SHP77 (cell line): ENCODE measurements at regions not wholly inside any gene's neighbourhood (a gene's known extent, or its start where the extent isn't known, plus 50 kb on each side); places are given as distances from the start of the nearest gene placed in this dataset.
"Not testable (repeated sequence)": the region's sequence is repeated elsewhere in the genome, so short reads cannot be mapped to it uniquely, and the experiment has no call there.

ENCODE experiments used
- DNase-seq, 2 experiments: peaks; one replicate each; lab custom pipeline; 2025; lab: John Stamatoyannopoulos, UW

DNA sequence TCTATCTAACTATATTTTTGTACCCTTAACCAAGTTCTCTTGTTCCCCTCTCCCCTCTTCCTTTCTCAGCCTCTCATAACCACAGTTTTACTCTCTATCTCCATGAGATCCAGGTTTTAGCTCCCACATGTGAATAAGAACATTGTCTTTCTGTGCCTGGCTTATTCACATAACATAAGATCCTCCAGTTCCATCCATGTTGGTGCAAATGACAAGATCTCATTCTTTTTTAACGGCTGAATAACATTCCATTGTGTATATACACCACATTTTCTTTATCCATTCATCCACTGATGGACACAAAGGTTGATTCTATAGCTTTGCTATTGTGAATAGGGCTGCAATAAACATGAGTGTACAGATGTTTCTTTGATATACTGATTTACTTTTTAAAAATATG, 83.9 kb upstream of the TMEM178A start:
- DNase-seq, result no peak

DNA sequence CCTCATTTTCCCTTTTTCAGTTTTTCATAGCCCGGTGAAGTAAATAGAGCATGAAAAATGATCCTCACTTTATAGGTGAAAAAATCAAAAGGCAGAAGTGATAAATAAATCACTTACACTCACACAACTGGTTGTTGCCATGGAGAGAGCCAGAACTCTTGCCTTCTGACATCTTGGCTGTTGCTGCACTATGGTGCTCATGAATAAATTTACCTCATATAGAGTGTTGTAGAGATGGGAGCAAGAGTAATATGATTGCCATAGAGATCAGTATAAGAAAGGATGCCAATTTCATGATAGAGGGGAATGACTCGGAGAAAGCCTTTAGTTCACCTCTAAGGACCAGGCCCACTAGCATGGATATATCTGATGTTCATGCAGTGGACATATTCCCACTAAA, 82.5 kb upstream of the TMEM178A start:
- no peak for DNase-seq

DNA sequence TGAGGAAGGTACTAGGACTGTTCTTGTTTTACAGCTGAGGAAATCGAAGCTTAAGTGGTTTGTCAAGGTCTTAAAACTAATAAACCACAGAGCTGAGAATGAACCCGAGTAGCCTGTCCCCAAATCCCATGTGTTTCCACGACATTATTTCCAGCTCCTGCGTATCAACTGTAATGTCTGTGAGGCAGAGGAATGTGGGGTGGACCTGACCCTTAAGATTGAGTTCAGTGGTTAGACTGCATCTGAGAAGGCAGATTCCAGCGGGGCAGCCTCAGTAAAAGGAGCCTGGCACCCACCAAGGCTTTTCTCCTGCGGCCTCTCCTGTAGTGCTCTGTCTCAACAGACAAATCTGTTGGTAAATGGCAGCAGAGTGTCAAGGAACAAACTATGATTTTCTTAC, 81.9 kb upstream of the TMEM178A start:
- DNase-seq, result no peak

DNA sequence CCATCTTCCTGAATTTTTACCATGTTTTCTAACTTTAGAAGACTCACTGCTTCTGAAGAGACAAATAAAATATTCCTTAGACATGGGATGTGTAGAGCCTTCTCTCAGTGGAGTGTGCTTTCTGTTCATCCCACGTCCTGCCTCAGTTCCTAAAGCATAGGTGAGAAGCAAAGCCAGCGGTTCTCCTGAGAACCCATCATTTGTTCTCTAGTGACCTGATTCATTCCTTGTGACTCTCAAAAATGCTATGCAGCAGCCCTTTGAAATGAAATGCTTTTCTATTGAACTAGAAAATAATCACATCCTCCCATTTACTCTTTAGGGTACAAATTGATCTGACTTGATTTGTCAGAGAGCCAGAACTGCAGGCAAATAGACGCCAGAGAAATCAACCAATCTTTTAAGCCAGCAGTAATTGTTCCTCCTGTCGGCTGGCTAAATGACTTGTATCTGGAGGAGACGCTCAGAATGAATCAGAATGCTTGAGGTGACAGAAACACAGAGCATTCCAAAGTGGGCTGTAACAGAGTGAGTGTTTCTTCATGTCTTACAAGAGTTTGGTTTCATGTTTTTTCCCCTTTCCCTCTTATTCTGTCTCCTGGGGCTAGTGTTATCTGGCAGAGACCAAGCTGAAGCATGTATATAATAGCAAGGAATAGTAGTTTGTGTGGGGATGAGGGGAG, 81.3 kb upstream of the TMEM178A start:
- no peak for DNase-seq

DNA sequence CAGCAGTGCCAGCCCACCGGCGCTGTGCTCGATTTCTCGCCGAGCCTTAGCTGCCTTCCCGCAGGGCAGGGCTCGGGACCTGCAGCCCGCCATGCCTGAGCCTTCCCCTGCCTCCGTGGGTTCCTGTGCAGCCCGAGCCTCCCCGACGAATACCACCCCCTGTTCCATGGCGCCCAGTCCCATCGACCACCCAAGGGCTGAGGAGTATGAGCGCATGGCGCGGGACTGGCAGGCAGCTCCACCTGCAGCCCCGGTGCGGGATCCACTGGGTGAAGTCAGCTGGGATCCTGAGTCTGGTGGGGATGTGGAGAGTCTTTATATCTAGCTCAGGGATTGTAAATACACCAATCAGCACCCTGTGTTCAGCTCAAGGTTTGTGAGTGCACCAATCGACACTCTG, 80.2 kb upstream of the TMEM178A start:
- DNase-seq, result not testable (repeated sequence)

DNA sequence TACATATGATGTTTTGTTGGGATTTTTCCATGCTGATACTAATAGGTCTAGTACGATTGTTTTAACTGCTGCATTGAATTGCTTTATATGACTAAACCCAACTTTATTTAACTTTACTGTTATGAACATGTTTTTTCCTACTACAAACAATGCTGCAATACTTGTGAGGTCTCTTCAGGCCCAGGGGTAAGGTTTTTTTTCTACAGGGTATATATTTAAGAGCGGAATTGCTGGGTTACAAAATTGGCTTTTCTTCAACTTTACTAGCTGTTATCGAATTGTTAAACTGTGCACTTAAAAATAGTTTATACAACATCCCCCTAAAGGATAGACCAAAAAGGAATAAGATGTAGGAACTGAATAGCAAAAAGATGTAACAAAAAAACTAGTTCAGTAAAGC, 78.5 kb upstream of the TMEM178A start:
- no peak for DNase-seq

DNA sequence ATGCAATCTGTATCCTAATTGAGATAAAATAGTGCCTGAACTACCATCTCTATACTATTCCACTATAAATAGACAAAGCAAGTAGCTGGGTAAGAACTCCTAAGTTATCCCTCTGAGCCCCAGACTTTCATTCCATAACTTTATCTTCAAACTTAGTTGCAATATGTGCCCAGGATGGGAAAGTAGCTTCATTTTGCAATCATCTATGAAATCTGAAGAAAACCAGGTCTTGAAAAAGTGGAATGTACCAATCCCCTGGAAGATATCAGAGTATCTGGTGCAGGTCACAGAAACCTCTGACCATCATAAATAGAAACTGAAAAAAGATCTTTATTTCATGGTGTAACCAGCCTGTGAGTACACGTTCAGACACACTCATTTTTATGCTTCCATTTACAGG, 78.1 kb upstream of the TMEM178A start:
- DNase-seq, result no peak

DNA sequence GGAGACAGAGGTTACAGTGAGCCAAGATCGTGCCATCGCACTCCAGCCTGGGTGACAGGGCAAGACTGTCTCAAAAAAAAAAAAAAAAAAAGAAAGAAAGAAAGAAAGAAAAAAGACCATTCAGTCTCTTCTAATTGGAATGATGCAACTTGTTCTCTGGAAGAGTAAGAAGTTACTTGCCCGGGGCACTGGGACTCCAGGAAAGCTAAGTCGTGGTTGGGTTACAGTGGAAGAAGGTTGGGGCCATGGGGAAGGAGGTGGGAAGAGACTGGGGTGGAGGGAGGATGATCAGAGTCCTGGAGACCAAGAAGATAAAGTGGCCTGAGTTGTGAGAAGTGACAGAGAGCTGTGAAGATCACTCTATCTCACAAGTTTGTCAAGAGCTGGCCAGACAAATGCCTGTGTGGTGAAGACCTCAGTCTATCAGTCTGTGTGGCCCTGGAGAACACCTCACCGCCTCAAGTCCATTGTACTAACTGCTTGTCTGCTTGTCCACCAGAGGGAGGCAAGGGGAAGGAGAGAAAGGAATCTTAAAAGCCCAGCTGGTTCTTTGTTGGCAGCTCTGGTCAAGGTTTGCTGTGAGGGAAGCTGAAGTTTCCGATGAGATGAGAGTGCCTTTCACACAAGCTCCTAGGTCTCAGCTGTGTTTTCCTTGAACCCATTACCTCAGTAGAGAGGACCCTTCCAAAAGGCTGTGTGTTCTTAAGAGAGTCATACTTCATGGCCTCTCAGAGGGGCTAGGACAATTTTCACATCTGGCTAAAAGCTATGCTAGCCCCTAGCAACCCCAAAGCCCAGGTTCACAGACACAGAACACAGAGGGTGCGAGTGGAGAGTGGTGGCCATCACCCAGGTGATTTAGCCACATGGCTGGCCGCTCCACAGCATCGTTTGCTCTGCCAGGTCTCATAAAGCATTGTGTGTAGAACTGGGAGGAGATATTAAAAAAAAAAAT, 72.0 kb upstream of the TMEM178A start:
- DNase-seq, result peak in 1 of 2 experiments; percentile 4

DNA sequence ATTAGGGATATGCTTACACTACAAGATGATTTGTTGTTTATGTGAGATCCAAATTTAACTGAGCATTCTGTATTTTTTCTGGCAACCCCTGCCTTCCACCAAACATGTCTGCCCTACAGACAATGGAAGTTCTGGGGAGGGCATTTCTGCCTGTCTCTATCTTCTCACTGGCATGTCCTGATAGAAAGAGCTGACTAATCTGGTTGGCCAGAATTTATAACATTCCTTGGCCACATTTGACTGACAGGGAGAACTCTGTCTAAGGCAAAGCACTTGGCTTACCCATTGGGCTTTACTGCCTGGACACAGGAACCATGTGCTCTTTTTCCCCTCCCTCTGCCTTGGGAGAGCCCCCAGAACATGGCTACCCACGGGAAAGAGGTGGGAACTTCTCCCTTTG, 70.6 kb upstream of the TMEM178A start:
- no peak for DNase-seq

DNA sequence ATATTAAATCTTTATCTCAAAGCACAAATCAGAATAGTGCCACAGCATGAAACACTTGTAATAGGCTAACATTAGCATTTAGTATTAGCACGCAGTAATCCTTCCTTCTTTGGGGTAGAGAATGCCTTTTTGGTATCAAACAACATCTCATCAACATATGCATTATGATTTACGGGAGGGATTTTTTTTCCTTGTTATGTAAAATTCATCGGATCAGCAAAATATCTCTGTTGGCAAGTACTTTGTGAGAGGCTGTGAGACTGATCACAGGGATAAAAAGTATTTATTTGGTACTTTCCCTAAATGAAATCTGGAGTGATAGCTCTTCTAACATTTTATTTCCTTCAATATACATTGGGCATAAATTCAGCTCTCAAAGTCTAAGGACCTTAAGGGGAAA, 68.4 kb upstream of the TMEM178A start:
- no peak for DNase-seq

DNA sequence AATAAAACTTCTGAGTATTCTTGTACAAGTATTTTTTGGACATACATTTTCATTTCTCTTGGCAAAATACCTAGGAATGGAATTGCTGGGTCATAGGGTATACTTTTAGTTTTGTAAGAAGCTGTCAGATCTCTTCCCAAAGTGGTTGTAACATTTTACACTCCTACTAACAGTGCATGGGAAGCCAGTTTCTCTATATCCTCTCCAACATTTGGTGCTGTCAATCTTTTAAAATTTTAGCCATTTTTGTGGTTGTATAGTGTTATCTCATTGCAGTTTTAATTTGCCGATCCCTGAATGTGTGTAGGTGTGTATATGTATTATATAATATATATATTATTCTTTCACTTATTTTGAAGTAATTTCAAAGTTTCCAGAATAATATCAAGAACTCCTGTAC, 63.1 kb upstream of the TMEM178A start:
- DNase-seq, result no peak

DNA sequence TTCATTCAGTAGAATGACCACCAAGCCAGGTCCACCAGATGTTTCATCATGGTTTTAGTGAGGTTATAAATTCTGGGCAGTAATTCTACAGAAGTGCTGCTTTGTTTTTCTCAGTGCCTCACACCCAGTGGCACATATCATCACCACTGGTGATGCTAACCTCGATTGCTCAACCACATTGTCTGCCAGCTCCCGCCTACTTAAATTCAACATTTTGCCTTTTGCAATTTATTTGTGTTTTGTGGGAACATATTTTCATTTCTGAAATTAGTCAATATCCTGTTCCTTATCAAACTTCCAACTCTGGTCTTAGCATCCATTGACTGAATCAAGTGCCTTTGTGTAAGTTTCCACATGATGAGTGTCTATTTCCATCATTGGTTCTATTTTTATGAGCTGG, 62.3 kb upstream of the TMEM178A start:
- DNase-seq, result no peak

DNA sequence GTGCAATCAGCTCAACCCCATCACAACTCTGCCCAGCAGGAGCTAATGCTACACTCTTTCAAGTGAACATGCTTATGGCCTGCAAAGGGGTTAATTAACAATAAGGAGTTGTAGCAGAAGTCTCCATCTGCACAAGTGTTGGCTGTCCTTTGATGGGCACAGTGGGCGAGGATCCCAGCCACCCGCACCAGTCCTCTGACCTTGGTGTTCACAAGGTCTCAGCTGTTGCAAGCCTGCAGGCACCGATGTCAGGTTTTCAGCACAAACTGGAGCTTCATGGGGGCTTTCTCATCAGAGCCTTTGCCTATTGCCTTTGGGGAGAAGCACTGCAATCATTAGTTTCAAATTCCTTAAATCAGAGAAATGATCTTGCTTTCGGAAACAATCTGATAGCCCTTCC, 60.9 kb upstream of the TMEM178A start:
- DNase-seq, result no peak

DNA sequence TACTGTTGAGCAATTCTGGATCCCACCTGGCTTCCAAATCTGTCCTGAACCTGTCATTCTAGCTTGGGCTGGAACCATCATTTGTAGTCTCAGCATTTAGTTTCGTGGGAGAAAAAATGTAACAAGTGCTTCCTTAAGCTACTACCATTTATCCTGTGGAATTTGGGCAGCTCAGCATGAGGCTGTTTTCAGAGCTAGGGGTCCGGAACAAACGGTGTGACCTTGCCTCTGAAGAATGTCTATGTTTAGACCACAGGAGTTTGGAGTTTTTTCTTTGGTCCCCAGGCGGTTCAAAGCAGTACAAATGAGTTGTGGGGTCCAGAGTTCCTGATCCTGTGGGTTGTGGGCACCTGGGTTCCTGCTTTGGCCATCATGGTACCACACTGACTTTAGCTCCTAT, 59.1 kb upstream of the TMEM178A start:
- no peak for DNase-seq

DNA sequence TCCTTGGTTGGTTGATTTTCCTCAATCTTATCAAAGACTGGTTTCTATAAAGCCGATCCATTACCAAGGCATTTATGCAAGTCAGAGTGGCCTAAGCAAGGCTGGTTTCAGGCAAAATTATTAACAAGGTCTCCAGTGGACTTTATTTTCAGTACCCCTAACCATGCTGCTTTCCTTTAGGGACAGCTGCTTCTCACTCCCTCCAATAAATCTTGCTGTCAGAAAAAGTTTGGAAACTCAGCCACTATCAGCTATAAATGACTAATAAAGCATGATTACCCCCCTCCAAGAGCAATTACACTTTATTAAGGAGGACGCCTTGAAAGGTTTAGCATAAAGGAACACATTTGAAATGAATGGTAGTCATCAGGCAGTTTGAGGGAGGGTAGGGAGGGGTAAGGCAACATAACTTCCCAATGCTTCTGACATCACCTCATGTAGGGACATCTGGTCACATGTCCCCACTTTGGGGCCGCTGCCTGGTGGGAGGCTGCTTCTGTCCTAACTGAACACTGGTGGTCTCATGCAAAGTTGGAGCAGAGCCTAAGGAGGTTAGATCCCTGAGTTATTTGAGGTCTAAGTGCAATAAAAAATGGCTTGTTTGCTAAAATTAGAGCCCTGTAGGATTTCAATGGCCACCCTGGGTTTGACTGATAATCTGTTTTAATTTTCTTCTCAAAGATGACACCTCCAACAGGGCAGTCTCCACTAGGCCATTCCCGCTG, 58.0 kb upstream of the TMEM178A start:
- DNase-seq, result no peak

DNA sequence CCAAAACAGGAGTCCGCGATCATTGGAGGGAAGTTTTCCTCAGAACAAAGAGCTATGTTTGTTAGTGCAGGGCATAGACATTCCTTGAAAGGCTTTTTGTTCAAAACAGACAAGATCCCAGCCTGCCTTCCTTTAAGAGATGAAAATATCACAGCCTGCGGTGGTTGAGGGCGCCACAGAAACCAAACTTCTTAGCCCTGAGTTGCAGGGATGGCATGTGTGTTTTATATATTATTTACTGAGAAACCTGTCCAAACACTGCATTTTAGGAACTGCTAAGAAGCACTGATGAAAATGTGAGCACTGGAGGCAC, 57.5 kb upstream of the TMEM178A start:
- DNase-seq, result no peak

DNA sequence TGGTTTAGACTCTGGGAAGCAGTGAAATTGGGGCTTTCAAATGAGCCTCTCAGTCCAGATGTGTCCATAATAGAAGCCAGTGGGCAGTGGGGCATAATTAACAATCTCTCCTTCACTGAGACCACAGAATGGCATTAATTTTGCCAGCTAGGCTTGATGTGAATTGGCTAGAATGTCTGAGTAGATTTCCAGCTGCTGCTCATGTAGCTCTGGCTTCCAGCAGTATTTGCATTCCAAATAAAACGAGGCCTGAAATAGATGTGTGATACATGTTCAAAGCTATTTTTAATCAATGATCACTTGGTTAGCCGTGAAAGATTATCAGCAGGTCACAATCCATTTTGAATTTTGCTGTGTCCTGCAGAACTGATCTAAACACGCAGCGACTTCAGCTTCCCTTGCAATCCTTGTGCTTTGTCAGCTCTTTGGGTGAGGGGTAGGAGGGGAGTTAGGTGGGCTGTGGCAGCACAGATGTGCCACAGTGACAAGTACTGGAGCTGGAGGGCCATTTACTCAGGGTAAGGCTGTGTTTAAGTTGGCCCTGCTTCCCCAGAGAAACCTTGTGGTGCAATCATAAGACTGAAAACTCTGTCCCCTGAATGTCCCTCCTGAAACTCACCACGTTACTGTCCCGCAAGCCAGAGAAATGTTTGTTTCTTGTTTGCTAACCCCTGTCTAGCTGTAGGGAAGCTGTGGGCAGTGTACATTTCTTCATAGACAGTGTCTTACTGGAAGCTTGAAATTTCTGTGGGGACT, 56.9 kb upstream of the TMEM178A start:
- no peak for DNase-seq

DNA sequence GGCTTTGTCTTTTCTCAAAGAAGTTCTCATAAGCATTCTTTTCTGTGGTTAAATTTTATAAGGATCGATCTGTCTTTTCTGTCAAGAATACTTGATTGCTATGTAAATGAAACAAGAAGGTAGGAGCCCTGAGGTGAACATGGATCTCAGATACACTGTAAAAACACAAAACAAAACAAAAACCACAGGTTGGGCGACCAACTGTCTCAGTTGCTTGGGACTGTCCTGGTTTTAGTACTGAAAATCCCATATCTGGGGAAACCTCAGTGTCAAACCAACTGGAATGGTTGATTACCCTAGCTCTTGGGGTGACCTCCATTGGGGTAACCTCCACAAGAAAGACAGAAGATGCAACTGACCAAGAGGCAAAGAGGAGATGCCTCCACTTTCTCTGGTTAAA, 55.8 kb upstream of the TMEM178A start:
- no peak for DNase-seq

DNA sequence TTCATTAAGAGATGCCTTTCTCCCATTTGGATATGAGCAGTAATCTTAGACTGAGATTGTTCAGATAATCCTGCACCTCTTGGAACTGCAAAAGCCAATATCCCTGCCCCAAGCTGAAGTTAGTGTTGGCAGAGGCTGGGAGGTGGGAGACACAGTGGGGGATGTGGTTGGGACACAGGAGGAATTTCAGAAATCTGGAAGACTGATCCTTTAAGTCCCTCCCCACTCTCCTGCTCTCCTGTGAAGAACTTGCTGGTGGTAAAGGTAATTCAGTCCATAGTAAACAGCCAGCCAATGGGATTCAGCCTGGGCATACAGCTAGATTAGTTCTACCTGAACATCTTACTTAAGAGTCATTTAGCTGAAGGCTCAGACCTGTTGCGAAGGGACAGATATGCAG, 50.0 kb upstream of the TMEM178A start:
- no peak for DNase-seq
